Tibial nerve (tissue), 4 donors: ENCODE measurements at regions not wholly inside any gene's neighbourhood (a gene's known extent, or its start where the extent isn't known, plus 50 kb on each side); places are given as distances from the start of the nearest gene placed in this dataset.

ENCODE experiments used
- DNase-seq, 2 donors: peaks; one replicate each; pipeline ENCODE4 v3.0.0-alpha.2; 2019; ENCODE audit warnings: low spot score in 2 of 2
- H3K27ac ChIP-seq, 4 donors: fragments of 200-600 bp; sonication (generic) in 3 of 4; one replicate each; pipeline ENCODE4 v1.5.1; 2017 to 2019; ENCODE audit warnings: mild to moderate bottlenecking in 1 of 4
- H3K27me3 ChIP-seq, 2 donors: fragments of 200-600 bp; sonication (generic) in 1 of 2; one replicate each; pipeline versions ENCODE4 v1.5.1 to v1.6.0; 2017 to 2019
- H3K36me3 ChIP-seq, 3 donors: fragments of 200-600 bp; sonication (generic); one replicate each; pipeline ENCODE4 v1.5.1; 2018 to 2019
- H3K4me1 ChIP-seq, 4 donors: fragments of 200-600 bp; sonication (generic) in 3 of 4; one replicate each; pipeline ENCODE4 v1.5.1; 2017 to 2019
- H3K4me3 ChIP-seq, 4 donors: fragments of 200-600 bp; sonication (generic) in 3 of 4; one replicate each; pipeline ENCODE4 v1.5.1; 2017 to 2019; ENCODE audit warnings: mild to moderate bottlenecking in 1 of 4, moderate library complexity in 1 of 4
- H3K9me3 ChIP-seq, 4 donors: fragments of 200-600 bp; sonication (generic) in 3 of 4; one replicate each; pipeline ENCODE4 v1.5.1; 2017 to 2019
- EP300 ChIP-seq, 2 donors: sonication (generic); formaldehyde crosslinking; IDR thresholded peaks; one replicate each; pipeline ENCODE4 v1.6.1; 2017; ENCODE audit warnings: antibody characterized with exemption in 2 of 2, mild to moderate bottlenecking in 1 of 2
- POLR2A ChIP-seq, 2 donors: fragments of 450-650 bp; IDR thresholded peaks; one replicate each; pipeline ENCODE4 v1.6.1; 2017; ENCODE audit warnings: antibody characterized with exemption in 2 of 2, mild to moderate bottlenecking in 2 of 2, moderate library complexity in 2 of 2
- WGBS, 2 donors: methylation state at CpG; one replicate each; pipeline ENCODE4 v1.1.5; 2018; 5-methylcytosine and 5-hydroxymethylcytosine counted together
- TF ChIP-seq, protein P1 (sequence below), 5 experiments: fragments of 200-600 bp in 3 of 5; fragments of 450-650 bp in 2 of 5; sonication (generic) in 3 of 5; IDR thresholded peaks; one replicate each; pipeline ENCODE4 v1.5.1; 2016 to 2019; ENCODE audit warnings: antibody characterized with exemption in 5 of 5, mild to moderate bottlenecking in 3 of 5, moderate library complexity in 2 of 5

DNA sequence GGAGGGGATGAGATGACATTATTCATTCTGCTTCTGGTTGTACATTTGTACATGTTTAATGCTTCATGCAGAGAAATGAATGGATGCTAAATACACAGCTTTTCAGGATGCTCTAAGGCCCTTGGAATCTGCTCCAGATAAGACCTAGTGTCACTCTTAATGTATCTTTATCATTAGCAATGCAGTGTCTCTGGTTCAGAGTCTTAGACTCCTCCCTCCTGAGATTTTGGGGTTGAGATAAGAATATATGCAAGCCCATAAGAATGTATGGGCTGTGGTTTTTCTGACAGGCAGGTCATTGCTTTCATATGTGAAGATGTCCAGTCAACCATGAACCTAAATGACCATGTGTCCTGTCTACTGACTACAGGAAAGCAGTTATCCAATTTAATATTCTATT is 415.5 kb downstream of the RPS6KC1 start:
- no peak for DNase-seq
- no peaks in the 10 kb centered on the region for H3K27me3 ChIP-seq
- H3K9me3 ChIP-seq = no peaks in the 10 kb centered on the region
- no peak overlapping the region for H3K27ac ChIP-seq
- H3K4me3 ChIP-seq = no peak overlapping the region
- no peak for TF ChIP-seq EP300 (IDR thresholded peaks at IDR 0.05)
- no peak for TF ChIP-seq POLR2A (IDR thresholded peaks at IDR 0.05)
- TF ChIP-seq, protein P1, sequence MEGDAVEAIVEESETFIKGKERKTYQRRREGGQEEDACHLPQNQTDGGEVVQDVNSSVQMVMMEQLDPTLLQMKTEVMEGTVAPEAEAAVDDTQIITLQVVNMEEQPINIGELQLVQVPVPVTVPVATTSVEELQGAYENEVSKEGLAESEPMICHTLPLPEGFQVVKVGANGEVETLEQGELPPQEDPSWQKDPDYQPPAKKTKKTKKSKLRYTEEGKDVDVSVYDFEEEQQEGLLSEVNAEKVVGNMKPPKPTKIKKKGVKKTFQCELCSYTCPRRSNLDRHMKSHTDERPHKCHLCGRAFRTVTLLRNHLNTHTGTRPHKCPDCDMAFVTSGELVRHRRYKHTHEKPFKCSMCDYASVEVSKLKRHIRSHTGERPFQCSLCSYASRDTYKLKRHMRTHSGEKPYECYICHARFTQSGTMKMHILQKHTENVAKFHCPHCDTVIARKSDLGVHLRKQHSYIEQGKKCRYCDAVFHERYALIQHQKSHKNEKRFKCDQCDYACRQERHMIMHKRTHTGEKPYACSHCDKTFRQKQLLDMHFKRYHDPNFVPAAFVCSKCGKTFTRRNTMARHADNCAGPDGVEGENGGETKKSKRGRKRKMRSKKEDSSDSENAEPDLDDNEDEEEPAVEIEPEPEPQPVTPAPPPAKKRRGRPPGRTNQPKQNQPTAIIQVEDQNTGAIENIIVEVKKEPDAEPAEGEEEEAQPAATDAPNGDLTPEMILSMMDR (IDR thresholded peaks at IDR 0.05) = no peak
- H3K36me3 ChIP-seq = no peaks in the 10 kb centered on the region
- H3K4me1 ChIP-seq = no peaks in the 10 kb centered on the region

- H3K27me3 ChIP-seq = no peaks in the 10 kb centered on the region
- no peaks in the 10 kb centered on the region for H3K4me1 ChIP-seq
- DNase-seq = no peak
- TF ChIP-seq EP300 (IDR thresholded peaks at IDR 0.05) (no peak), POLR2A (IDR thresholded peaks at IDR 0.05) (no peak)
- TF ChIP-seq, protein P1 (IDR thresholded peaks at IDR 0.05) = no peak
- no peak overlapping the region for H3K4me3 ChIP-seq
- H3K36me3 ChIP-seq = no peaks in the 10 kb centered on the region
- 54 to 55% methylated on average over 7 of the region's 7 CpGs for WGBS, 2 donors
- no peak overlapping the region for H3K27ac ChIP-seq
- H3K9me3 ChIP-seq = no peaks in the 10 kb centered on the region
Measured at GRCh38 chr1:213474054-213474453, 423.0 kb downstream of the RPS6KC1 start.

DNA sequence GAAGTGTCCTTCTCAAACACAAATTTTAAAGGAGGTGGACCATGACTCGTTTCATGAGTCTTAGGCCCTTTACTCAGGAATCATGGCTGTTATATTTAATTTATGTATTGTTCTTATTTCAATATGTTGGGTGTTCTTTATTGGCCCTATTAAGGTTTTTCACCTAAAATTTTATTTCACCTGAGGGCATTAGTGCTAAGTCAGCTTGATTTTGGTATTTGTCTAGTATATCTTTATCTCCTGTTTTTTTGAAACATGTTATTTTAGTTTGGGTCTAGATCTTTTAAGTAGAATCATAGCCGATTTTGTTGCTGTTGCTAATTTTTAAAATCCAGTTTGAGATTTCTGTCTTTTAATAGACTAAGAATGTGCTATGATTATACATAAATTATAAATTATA is 430.4 kb downstream of the RPS6KC1 start:
- TF ChIP-seq, protein P1 (IDR thresholded peaks at IDR 0.05) = no peak
- no peak for TF ChIP-seq EP300 (IDR thresholded peaks at IDR 0.05)
- H3K27ac ChIP-seq = no peak overlapping the region
- no peak overlapping the region for H3K4me3 ChIP-seq
- WGBS, 2 donors = 91 to 94% methylated on average over 2 of the region's 2 CpGs
- no peaks in the 10 kb centered on the region for H3K36me3 ChIP-seq
- H3K4me1 ChIP-seq = no peaks in the 10 kb centered on the region
- DNase-seq = no peak
- no peaks in the 10 kb centered on the region for H3K27me3 ChIP-seq
- no peaks in the 10 kb centered on the region for H3K9me3 ChIP-seq

DNA sequence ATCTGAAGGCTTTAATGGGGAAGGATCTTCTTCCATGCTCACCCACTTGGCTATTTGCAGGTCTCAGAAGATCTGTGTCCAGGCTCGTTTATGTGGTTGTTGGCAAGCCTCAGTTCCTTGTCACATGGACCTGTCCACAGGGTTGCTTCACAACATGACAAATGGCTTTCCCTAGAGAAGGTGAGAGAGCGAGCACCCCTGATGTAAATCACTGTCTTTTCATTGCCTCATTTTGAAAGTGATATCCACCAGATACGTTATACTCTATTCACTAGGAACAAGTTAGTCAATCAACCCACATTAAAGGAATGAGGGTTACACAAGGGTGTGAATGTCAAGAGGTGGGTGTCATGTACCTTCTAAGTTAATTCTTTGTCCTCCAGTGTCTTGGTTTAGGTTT is 433.3 kb downstream of the RPS6KC1 start:
- 62 to 78% methylated on average over 3 of the region's 3 CpGs for WGBS, 2 donors

DNA sequence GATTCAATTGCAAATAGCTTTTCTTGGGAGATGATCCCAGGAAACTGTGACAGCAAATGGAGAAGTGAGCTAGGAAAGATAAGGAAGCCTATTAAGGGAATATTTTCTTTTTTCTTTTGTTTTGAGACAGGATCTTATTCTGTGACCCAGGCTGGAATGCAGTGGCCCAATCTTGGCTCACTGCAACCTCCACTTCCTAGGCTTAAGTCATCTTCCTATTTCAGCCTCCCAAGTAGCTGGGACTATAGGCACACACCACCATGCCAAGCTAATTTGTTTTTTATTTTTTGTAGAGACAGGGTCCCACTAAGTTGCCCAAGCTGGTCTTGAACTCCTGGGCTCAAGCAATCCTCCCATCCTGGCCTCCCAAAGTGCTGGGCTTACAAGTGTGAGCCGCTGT is 433.7 kb downstream of the RPS6KC1 start:
- no peak overlapping the region for H3K4me3 ChIP-seq
- WGBS, 2 donors = 100% methylated on average over 1 of the region's 1 CpG
- H3K4me1 ChIP-seq = no peaks in the 10 kb centered on the region
- DNase-seq = no peak
- H3K36me3 ChIP-seq = no peaks in the 10 kb centered on the region
- TF ChIP-seq EP300 (IDR thresholded peaks at IDR 0.05) (no peak), POLR2A (IDR thresholded peaks at IDR 0.05) (no peak)
- TF ChIP-seq, protein P1 (IDR thresholded peaks at IDR 0.05) = no peak
- no peak overlapping the region for H3K27ac ChIP-seq
- H3K9me3 ChIP-seq = no peaks in the 10 kb centered on the region
- no peaks in the 10 kb centered on the region for H3K27me3 ChIP-seq

More for the DNA sequence above, 433.3 kb downstream of the RPS6KC1 start:
- no peaks in the 10 kb centered on the region for H3K4me1 ChIP-seq
- H3K9me3 ChIP-seq = no peaks in the 10 kb centered on the region
- TF ChIP-seq, protein P1 (IDR thresholded peaks at IDR 0.05) = no peak
- TF ChIP-seq POLR2A (IDR thresholded peaks at IDR 0.05) = no peak
- no peak for TF ChIP-seq EP300 (IDR thresholded peaks at IDR 0.05)
- H3K27me3 ChIP-seq = no peaks in the 10 kb centered on the region
- DNase-seq = no peak
- H3K27ac ChIP-seq = no peak overlapping the region
- H3K4me3 ChIP-seq = no peak overlapping the region
- no peaks in the 10 kb centered on the region for H3K36me3 ChIP-seq
